NB4 (cell line): ENCODE measurements at regions not wholly inside any gene's neighbourhood (a gene's known extent, or its start where the extent isn't known, plus 50 kb on each side); places are given as distances from the start of the nearest gene placed in this dataset.

Experiments used
- CTCF ChIP-seq: IDR thresholded peaks from one replicate; pipeline ENCODE4 v1.5.1; 2012; ENCODE audit warnings: low read depth, low read length
- MAX ChIP-seq: IDR thresholded peaks from 2 replicates; pipeline ENCODE4 v1.6.1; 2011; ENCODE audit warnings: low read depth, low read length
- MYC ChIP-seq: IDR thresholded peaks from 2 replicates; pipeline ENCODE4 v1.6.1; 2011; ENCODE audit warnings: low read depth, low read length
- POLR2A ChIP-seq: IDR thresholded peaks from 2 replicates; pipeline ENCODE4 v1.6.1; 2011; ENCODE audit warnings: mild to moderate bottlenecking; ENCODE audit not compliant: insufficient read length; ENCODE audit errors: extremely low read depth

- TF ChIP-seq CTCF = no peak
- TF ChIP-seq POLR2A = no peak
- no peak for TF ChIP-seq MAX
- TF ChIP-seq MYC = no peak
Measured at GRCh38 chr4:98204236-98204553, 57.0 kb upstream of the RAP1GDS1 start.
